SH-SY5Y (cell line): ENCODE measurements at regions not wholly inside any gene's neighbourhood (a gene's known extent, or its start where the extent isn't known, plus 50 kb on each side); places are given as distances from the start of the nearest gene placed in this dataset.

Experiments used
- GATA2 ChIP-seq: IDR thresholded peaks from 2 replicates; pipeline ENCODE4 v1.6.1; 2011; ENCODE audit warnings: mild to moderate bottlenecking, low read depth, low read length
- GATA3 ChIP-seq: IDR thresholded peaks from 2 replicates; pipeline ENCODE4 v1.6.1; 2011; ENCODE audit warnings: low read depth, mild to moderate bottlenecking, low read length, moderate library complexity

DNA sequence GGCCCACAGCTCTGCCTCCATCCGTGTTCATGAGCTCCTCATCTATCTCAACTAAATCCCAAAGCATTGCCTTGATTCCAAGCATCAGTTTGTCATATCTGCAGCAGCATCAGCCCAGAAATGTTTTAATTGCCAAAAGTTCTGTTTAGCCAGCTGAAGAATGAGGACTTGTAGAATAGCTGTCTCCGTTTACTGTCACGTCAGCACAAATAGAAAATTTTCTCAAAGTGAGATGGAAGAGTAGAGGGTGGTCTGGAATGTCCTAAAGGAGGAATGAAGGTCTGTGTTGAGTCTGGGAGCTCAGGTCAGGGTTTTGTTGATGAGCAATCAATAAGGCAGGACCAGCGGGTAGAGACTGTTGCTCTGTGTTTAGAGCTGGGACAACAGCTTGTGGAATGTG is 134.9 kb upstream of the ISX start:
- TF ChIP-seq GATA2 (no peak), GATA3 (no peak)
